ENCODE measurements at regions not wholly inside any gene's neighbourhood (a gene's known extent, or its start where the extent isn't known, plus 50 kb on each side); places are given as distances from the start of the nearest gene placed in this dataset.

- TF ChIP-seq, protein P1, sequence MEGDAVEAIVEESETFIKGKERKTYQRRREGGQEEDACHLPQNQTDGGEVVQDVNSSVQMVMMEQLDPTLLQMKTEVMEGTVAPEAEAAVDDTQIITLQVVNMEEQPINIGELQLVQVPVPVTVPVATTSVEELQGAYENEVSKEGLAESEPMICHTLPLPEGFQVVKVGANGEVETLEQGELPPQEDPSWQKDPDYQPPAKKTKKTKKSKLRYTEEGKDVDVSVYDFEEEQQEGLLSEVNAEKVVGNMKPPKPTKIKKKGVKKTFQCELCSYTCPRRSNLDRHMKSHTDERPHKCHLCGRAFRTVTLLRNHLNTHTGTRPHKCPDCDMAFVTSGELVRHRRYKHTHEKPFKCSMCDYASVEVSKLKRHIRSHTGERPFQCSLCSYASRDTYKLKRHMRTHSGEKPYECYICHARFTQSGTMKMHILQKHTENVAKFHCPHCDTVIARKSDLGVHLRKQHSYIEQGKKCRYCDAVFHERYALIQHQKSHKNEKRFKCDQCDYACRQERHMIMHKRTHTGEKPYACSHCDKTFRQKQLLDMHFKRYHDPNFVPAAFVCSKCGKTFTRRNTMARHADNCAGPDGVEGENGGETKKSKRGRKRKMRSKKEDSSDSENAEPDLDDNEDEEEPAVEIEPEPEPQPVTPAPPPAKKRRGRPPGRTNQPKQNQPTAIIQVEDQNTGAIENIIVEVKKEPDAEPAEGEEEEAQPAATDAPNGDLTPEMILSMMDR (IDR thresholded peaks at IDR 0.05; ENCODE audit: low read depth, low read length, missing input control), result no peak
- TF ChIP-seq EGR1 (IDR thresholded peaks at IDR 0.05; ENCODE audit: low read depth in 2 of 2), result no peak
- TF ChIP-seq HNF4A (conservative IDR thresholded peaks at IDR 0.05), result no peak
- no peak for TF ChIP-seq NR2F2 (IDR thresholded peaks at IDR 0.05)
These were observed 227.9 kb downstream of the KTN1 start (continued) for GRCh38 chr14:55807881-55808379.

- Histone ChIP-seq H3K9ac (ENCODE audit: low read depth in 1 of 2, low read length in 2 of 2) (no peak overlapping the region), H3K27ac (ENCODE audit: low read depth in 1 of 2, low read length in 2 of 2) (no peak overlapping the region), H3K9me3 (ENCODE audit: control insufficient read depth in 4 of 4, low read length in 3 of 4) (no peaks in the 10 kb centered on the region), H3K27me3 (ENCODE audit: control insufficient read depth in 4 of 4, insufficient read depth in 4 of 4, low read length in 3 of 4) (no peaks in the 10 kb centered on the region), H3K4me1 (ENCODE audit: control insufficient read depth in 4 of 4, insufficient read depth in 4 of 4, low read length in 3 of 4) (no peaks in the 10 kb centered on the region), H3K36me3 (ENCODE audit: control insufficient read depth in 4 of 4, insufficient read depth in 3 of 4, low read depth in 1 of 4, low read length in 3 of 4) (no peaks in the 10 kb centered on the region), H3K4me3 (ENCODE audit: low read depth in 1 of 3, low read length in 3 of 3) (no peak overlapping the region)
- TF ChIP-seq RXRA (IDR thresholded peaks at IDR 0.05), result no peak
- no peak for TF ChIP-seq MAX (IDR thresholded peaks at IDR 0.05)
- TF ChIP-seq NR2F2 (IDR thresholded peaks at IDR 0.05), result no peak
- no peak for TF ChIP-seq SP1 (IDR thresholded peaks at IDR 0.05)
- TF ChIP-seq ZBTB33 (IDR thresholded peaks at IDR 0.05), result no peak
- no peak for TF ChIP-seq EGR1 (IDR thresholded peaks at IDR 0.05; ENCODE audit: low read depth in 2 of 2)
- no peak for TF ChIP-seq TAF1 (conservative IDR thresholded peaks at IDR 0.05)
- no peak for TF ChIP-seq GABPA (IDR thresholded peaks at IDR 0.05 in 1 of 2, conservative IDR thresholded peaks at IDR 0.05 in 1 of 2)
- TF ChIP-seq HNF4G (IDR thresholded peaks at IDR 0.05), result no peak
- no peak for TF ChIP-seq FOXA2 (IDR thresholded peaks at IDR 0.05)
- TF ChIP-seq YY1 (IDR thresholded peaks at IDR 0.05), result no peak
- no peak for TF ChIP-seq REST (IDR thresholded peaks at IDR 0.05)
- no peak for TF ChIP-seq JUND (IDR thresholded peaks at IDR 0.05)
- no peak for TF ChIP-seq RAD21 (IDR thresholded peaks at IDR 0.05)
- TF ChIP-seq, protein P2, sequence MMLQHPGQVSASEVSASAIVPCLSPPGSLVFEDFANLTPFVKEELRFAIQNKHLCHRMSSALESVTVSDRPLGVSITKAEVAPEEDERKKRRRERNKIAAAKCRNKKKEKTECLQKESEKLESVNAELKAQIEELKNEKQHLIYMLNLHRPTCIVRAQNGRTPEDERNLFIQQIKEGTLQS (IDR thresholded peaks at IDR 0.05), result no peak
- no peak for DNase-seq (ENCODE audit: low spot score)
- 94% methylated on average over 2 of the region's 2 CpGs for WGBS
These were observed 233.6 kb downstream of the KTN1 start for GRCh38 chr14:55813630-55814029.

Measured in liver (tissue), 8 donors.